Erythroblast (primary cell): ENCODE measurements at regions not wholly inside any gene's neighbourhood (a gene's known extent, or its start where the extent isn't known, plus 50 kb on each side); places are given as distances from the start of the nearest gene placed in this dataset.

ENCODE experiments used
- GATA1 ChIP-seq: IDR thresholded peaks from 2 replicates; pipeline ENCODE4 v1.6.1; 2011; ENCODE audit warnings: low read depth, mild to moderate bottlenecking, control low read depth, low read length, moderate library complexity
- POLR2A ChIP-seq: IDR thresholded peaks from 2 replicates; pipeline ENCODE4 v1.6.1; 2011; ENCODE audit warnings: mild to moderate bottlenecking, low read length

- TF ChIP-seq POLR2A (no peak), GATA1 (no peak)
Measured at GRCh38 chr5:124692950-124693349, 53.5 kb downstream of the ZNF608 start.
